22Rv1 (cell line): ENCODE measurements at regions not wholly inside any gene's neighbourhood (a gene's known extent, or its start where the extent isn't known, plus 50 kb on each side); places are given as distances from the start of the nearest gene placed in this dataset.

Experiments
- CTCF ChIP-seq: fragments of 450-650 bp; IDR thresholded peaks from 2 replicates; pipeline ENCODE4 v1.5.1; 2017; ENCODE audit warnings: mild to moderate bottlenecking
- ZFX ChIP-seq: fragments of 450-650 bp; IDR thresholded peaks from 2 replicates; pipeline ENCODE4 v1.6.1; 2017; ENCODE audit warnings: antibody characterized with exemption, borderline replicate concordance

DNA sequence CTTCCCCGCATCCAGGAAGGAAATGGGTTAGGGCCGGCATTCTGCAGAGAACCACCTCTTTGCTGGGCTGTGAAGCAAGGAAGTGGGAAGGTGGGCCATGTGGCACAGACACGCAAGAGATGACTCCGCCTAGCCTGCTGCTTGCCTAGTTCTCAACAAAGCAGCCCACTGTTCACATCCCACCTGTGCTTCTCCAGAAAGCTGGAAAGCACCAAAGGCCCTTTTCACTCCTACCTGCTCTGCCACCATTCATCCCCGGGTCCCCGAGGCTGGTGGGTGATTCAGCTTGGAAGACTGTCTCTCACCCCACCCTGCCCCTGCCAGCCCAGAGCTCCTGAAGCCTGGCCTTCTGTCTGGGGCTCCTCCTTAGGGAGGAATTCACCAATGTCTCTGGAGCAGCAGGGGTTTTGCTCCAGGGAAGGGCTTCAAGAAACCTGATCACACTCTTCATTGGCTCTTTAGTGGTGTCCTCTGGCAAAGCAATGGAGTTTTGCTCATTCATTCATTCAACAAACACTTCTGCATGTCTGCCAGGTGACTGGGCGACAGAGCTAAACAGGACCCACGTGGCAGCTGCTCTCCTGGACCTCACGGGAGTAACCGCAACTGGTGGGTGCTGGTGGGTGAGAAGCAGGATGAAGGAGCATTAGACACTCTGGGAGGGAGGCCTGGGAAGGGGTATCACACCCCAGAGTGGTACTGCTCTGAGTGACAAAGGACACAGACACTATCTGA, 145.4 kb upstream of the TLE3 start:
- TF ChIP-seq CTCF (no peak), ZFX (no peak)
